OCI-LY7 (cell line): ENCODE measurements at regions not wholly inside any gene's neighbourhood (a gene's known extent, or its start where the extent isn't known, plus 50 kb on each side); places are given as distances from the start of the nearest gene placed in this dataset.

ENCODE experiments used
- BruUV-seq: library from RNA; stranded (reverse); fragments of 400-500 nt; replicated peaks from 2 replicates; lab custom pipeline; 2021; lab: Mats Ljungman, UMichigan
- CTCF ChIA-PET: fragments of 300-600 bp; sonication (Branson Sonifier 250); formaldehyde crosslinking; loops from one replicate; lab custom pipeline; 2022; ENCODE audit warnings: antibody characterized with exemption; ENCODE audit not compliant: unreplicated experiment; lab: Charles Lee
- POLR2A ChIA-PET: fragments of 300-600 bp; sonication (Branson Sonifier 250); formaldehyde crosslinking; loops from one replicate; lab custom pipeline; 2022; ENCODE audit warnings: antibody characterized with exemption; lab: Charles Lee
- DNase-seq: peaks from one replicate; pipeline ENCODE4 v3.0.0-alpha.2; 2015; ENCODE audit warnings: low spot score
- H2AFZ ChIP-seq: fragments of 200-600 bp; sonication (generic), shearing (Covaris generic); 2 replicates; pipeline ENCODE4 v1.6.1; 2014; ENCODE audit warnings: mild to moderate bottlenecking, antibody characterized with exemption, low read length, moderate library complexity
- H3K27ac ChIP-seq: fragments of 200-600 bp; sonication (generic); 2 replicates; pipeline ENCODE4 v1.5.1; 2014; ENCODE audit warnings: mixed run types, low read depth, mild to moderate bottlenecking, moderate library complexity, low read length, inconsistent platforms; ENCODE audit not compliant: poor library complexity, severe bottlenecking
- H3K36me3 ChIP-seq: fragments of 200-600 bp; sonication (generic); 2 replicates; pipeline ENCODE4 v1.6.1; 2014; ENCODE audit warnings: mild to moderate bottlenecking, antibody characterized with exemption, low read length, moderate library complexity, mixed read lengths; ENCODE audit not compliant: insufficient read depth
- H3K4me1 ChIP-seq: fragments of 200-600 bp; sonication (generic); 2 replicates; pipeline ENCODE4 v1.5.1; 2014; ENCODE audit warnings: mild to moderate bottlenecking, low read length; ENCODE audit not compliant: insufficient read depth, poor library complexity, severe bottlenecking
- H3K4me2 ChIP-seq: fragments of 200-600 bp; sonication (generic); 2 replicates; pipeline ENCODE4 v1.6.1; 2014; ENCODE audit warnings: mild to moderate bottlenecking, low read length
- H3K4me3 ChIP-seq: fragments of 200-600 bp; sonication (generic); 2 replicates; pipeline ENCODE4 v1.5.1; 2014; ENCODE audit warnings: mild to moderate bottlenecking, low read depth, low read length; ENCODE audit not compliant: poor library complexity, severe bottlenecking
- H3K79me2 ChIP-seq: fragments of 200-600 bp; sonication (generic); 2 replicates; pipeline ENCODE4 v1.6.1; 2016; ENCODE audit warnings: low read depth, mild to moderate bottlenecking, low read length, moderate library complexity, mixed read lengths; ENCODE audit not compliant: insufficient read depth
- H3K9me2 ChIP-seq: fragments of 200-600 bp; sonication (generic); 2 replicates; pipeline ENCODE4 v1.6.1; 2016; ENCODE audit warnings: mild to moderate bottlenecking, low read length, mixed read lengths; ENCODE audit not compliant: insufficient read depth
- H3K9me3 ChIP-seq: fragments of 200-600 bp; sonication (generic); 2 replicates; pipeline ENCODE4 v1.6.1; 2014; ENCODE audit warnings: mild to moderate bottlenecking, mixed run types, low read length, mixed read lengths
- H4K20me1 ChIP-seq: fragments of 200-600 bp; sonication (generic); 2 replicates; pipeline ENCODE4 v1.6.1; 2014; ENCODE audit warnings: mild to moderate bottlenecking, antibody characterized with exemption, low read length, moderate library complexity, mixed read lengths; ENCODE audit not compliant: insufficient read depth
- EZH2phosphoT487 ChIP-seq: fragments of 200-600 bp; sonication (generic); IDR thresholded peaks from 2 replicates; pipeline ENCODE4 v1.6.1; 2018; ENCODE audit warnings: low read depth, borderline replicate concordance, mild to moderate bottlenecking, mixed run types, antibody characterized with exemption, low read length, moderate library complexity, mixed read lengths
- intact Hi-C: fragments of 100-400 bp; cut with micrococcal nuclease; formaldehyde crosslinking; loops from one replicate; pipeline ENCODE4 v1.10.0; 2022; ENCODE audit not compliant: unreplicated experiment
- TF ChIP-seq, protein P1 (sequence below): fragments of 200-600 bp; sonication (generic); conservative IDR thresholded peaks from 2 replicates; pipeline ENCODE4 v1.5.1; 2014; ENCODE audit warnings: mild to moderate bottlenecking, antibody characterized with exemption, low read length, moderate library complexity, mixed read lengths

- intact Hi-C loops: no loop called here
- POLR2A ChIA-PET: no interaction called here
- CTCF ChIA-PET: no interaction called here
These were observed 894.1 kb downstream of the SLC4A3 start for GRCh38 chr2:220521551-220521950.

DNA sequence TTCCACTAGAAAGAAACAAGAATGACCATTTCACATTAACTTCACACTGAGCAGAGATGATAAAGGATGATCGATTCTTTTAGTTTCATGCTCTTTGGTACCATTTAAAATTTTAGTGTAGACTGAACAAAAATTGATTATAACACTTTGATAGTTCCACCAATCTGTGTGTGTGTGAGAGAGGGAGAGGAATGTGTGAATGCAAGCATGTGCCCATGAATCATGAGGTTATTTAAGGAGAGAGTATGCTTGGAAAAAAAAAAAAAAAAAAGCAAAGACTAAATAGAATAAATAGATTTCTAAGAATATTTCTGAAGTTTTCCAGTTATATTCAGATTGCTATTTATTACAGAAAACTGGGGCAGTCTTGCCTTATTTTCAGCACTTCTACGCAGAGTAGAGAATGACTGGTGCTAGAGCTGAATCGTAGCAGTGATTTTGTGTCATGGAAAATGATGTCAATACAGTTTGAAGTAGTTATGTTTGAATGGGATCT is 900.8 kb downstream of the SLC4A3 start:
- Histone ChIP-seq H3K79me2 (no peaks in the 10 kb centered on the region), H3K9me3 (no peaks in the 10 kb centered on the region), H3K4me2 (no peak overlapping the region), H3K36me3 (no peaks in the 10 kb centered on the region), H3K27ac (no peak overlapping the region), H3K4me3 (no peak overlapping the region), H4K20me1 (no peaks in the 10 kb centered on the region), H3K4me1 (no peaks in the 10 kb centered on the region), H3K9me2 (no peaks in the 10 kb centered on the region), H2AFZ (no peak overlapping the region)
- CTCF ChIA-PET: no interaction called here
- intact Hi-C loops: no loop called here
- BruUV-seq: no TSS peak
- no peak for DNase-seq
- TF ChIP-seq, protein P1, sequence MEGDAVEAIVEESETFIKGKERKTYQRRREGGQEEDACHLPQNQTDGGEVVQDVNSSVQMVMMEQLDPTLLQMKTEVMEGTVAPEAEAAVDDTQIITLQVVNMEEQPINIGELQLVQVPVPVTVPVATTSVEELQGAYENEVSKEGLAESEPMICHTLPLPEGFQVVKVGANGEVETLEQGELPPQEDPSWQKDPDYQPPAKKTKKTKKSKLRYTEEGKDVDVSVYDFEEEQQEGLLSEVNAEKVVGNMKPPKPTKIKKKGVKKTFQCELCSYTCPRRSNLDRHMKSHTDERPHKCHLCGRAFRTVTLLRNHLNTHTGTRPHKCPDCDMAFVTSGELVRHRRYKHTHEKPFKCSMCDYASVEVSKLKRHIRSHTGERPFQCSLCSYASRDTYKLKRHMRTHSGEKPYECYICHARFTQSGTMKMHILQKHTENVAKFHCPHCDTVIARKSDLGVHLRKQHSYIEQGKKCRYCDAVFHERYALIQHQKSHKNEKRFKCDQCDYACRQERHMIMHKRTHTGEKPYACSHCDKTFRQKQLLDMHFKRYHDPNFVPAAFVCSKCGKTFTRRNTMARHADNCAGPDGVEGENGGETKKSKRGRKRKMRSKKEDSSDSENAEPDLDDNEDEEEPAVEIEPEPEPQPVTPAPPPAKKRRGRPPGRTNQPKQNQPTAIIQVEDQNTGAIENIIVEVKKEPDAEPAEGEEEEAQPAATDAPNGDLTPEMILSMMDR: no peak
- no peak for TF ChIP-seq EZH2phosphoT487
- POLR2A ChIA-PET: no interaction called here

More at GRCh38 chr2:220521551-220521950, 894.1 kb downstream of the SLC4A3 start:
- no peaks in the 10 kb centered on the region for H4K20me1 ChIP-seq
- no peak overlapping the region for H3K4me2 ChIP-seq
- no TSS peak for BruUV-seq
- H3K79me2 ChIP-seq: no peaks in the 10 kb centered on the region
- H3K4me1 ChIP-seq: no peaks in the 10 kb centered on the region
- no peak for TF ChIP-seq EZH2phosphoT487
- H3K27ac ChIP-seq: no peak overlapping the region
- H2AFZ ChIP-seq: no peak overlapping the region
- no peaks in the 10 kb centered on the region for H3K36me3 ChIP-seq
- no peaks in the 10 kb centered on the region for H3K9me2 ChIP-seq
- DNase-seq: no peak
- H3K4me3 ChIP-seq: no peak overlapping the region
- H3K9me3 ChIP-seq: no peaks in the 10 kb centered on the region

DNA sequence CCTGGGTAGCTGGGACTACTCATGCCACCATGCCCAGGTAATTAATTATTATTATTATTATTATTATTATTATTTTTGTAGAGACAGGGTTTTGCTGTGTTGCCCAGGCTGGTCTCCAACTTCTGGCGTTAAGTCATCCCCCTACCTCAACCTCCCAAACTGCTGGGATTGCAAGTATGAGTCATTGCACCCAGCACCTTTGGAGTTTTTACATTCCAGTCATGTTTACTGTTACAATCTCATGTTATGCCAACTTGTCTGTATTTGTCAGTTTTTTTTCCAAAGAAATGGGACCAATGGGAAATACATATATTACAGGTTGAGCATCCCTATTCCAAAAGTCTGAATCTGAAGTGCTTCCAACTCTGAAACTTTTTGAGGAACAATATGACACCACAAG is 903.8 kb downstream of the SLC4A3 start:
- TF ChIP-seq EZH2phosphoT487: no peak
- TF ChIP-seq, protein P1: no peak
- H3K27ac ChIP-seq: no peak overlapping the region
- POLR2A ChIA-PET: no interaction called here
- H4K20me1 ChIP-seq: no peaks in the 10 kb centered on the region
- H2AFZ ChIP-seq: no peak overlapping the region
- DNase-seq: no peak
- intact Hi-C loops: no loop called here
- CTCF ChIA-PET: no interaction called here
- H3K4me1 ChIP-seq: no peaks in the 10 kb centered on the region
- H3K4me3 ChIP-seq: no peak overlapping the region
- H3K79me2 ChIP-seq: no peaks in the 10 kb centered on the region
- H3K4me2 ChIP-seq: no peak overlapping the region
- H3K9me2 ChIP-seq: no peaks in the 10 kb centered on the region
- no TSS peak for BruUV-seq
- H3K36me3 ChIP-seq: no peaks in the 10 kb centered on the region
- no peaks in the 10 kb centered on the region for H3K9me3 ChIP-seq
